GM12878 (cell line): ENCODE measurements at regions not wholly inside any gene's neighbourhood (a gene's known extent, or its start where the extent isn't known, plus 50 kb on each side); places are given as distances from the start of the nearest gene placed in this dataset.

ENCODE experiments used
- ATAC-seq: fragments of 200-7000 bp; cut with Tn5 transposase; 3 replicates; pipeline ENCODE4 v1.9.1; 2020; ENCODE audit warnings: mild to moderate bottlenecking, moderate library complexity
- BruUV-seq: library from RNA; stranded (reverse); fragments of 400-500 nt; replicated peaks from 2 replicates; lab custom pipeline; 2021; lab: Mats Ljungman, UMichigan
- CTCF ChIA-PET: fragments of 300-600 bp; sonication (Branson Sonifier 250); formaldehyde crosslinking; extraction: SDS; loops from one replicate; lab custom pipeline; 2021; ENCODE audit warnings: inconsistent platforms; lab: Yijun Ruan, JAX
- POLR2A ChIA-PET: fragments of 350-600 bp; formaldehyde crosslinking; extraction: SDS; loops from one replicate; lab custom pipeline; 2021; ENCODE audit warnings: inconsistent platforms; lab: Charles Lee
- RAD21 ChIA-PET: fragments of 300-600 bp; sonication (Branson Sonifier 250); formaldehyde crosslinking; loops from one replicate; lab custom pipeline; 2023; ENCODE audit warnings: antibody characterized with exemption; ENCODE audit not compliant: unreplicated experiment; lab: Charles Lee
- SMC1A ChIA-PET: fragments of 300-600 bp; sonication (Branson Sonifier 250); formaldehyde crosslinking; loops from one replicate; lab custom pipeline; 2023; ENCODE audit not compliant: unreplicated experiment, uncharacterized antibody; lab: Charles Lee
- DNase-seq: peaks from one replicate; pipeline ENCODE4 v3.0.0-alpha.2; 2011; ENCODE audit warnings: low read depth, low spot score
- FAIRE-seq: peaks from 3 replicates; lab custom pipeline; 2011; peaks lifted over from hg19 to GRCh38; lab: Jason Lieb, UNC
- H2AFZ ChIP-seq: 2 replicates; pipeline ENCODE4 v1.6.0; 2011; ENCODE audit warnings: low read depth, low read length, control low read depth; ENCODE audit not compliant: control insufficient read depth
- H3K27ac ChIP-seq: 2 replicates; pipeline ENCODE4 v1.5.1; 2011; ENCODE audit warnings: control low read depth; ENCODE audit not compliant: control insufficient read depth, insufficient read depth
- H3K27me3 ChIP-seq, 2 experiments: replicated peaks in 1 of 2; 2 replicates each; pipeline versions ENCODE4 v1.6.0 to v1.6.1; 2011; ENCODE audit warnings: low read length in 1 of 2; ENCODE audit not compliant: control insufficient read depth in 2 of 2, insufficient read depth in 2 of 2
- H3K36me3 ChIP-seq, 2 experiments: 2 replicates each; pipeline ENCODE4 v1.5.1; 2011; ENCODE audit warnings: low read length in 1 of 2; ENCODE audit not compliant: control insufficient read depth in 2 of 2, insufficient read depth in 2 of 2
- H3K4me1 ChIP-seq: 2 replicates; pipeline ENCODE4 v1.6.1; 2011; ENCODE audit warnings: mild to moderate bottlenecking, low read length, moderate library complexity, mixed read lengths; ENCODE audit not compliant: control insufficient read depth, insufficient read depth
- H3K4me2 ChIP-seq: 2 replicates; pipeline ENCODE4 v1.6.0; 2011; ENCODE audit warnings: control low read depth; ENCODE audit not compliant: control insufficient read depth, insufficient read depth
- H3K4me3 ChIP-seq: fragments of 200-600 bp; sonication (generic); 2 replicates; pipeline ENCODE4 v1.5.1; 2016
- H3K79me2 ChIP-seq: 2 replicates; pipeline ENCODE4 v1.6.0; 2011; ENCODE audit warnings: low read length; ENCODE audit not compliant: control insufficient read depth, insufficient read depth
- H3K9ac ChIP-seq: 2 replicates; pipeline ENCODE4 v1.8.0; 2011; ENCODE audit warnings: low read length, control low read depth, mixed read lengths; ENCODE audit not compliant: control insufficient read depth, insufficient read depth
- H3K9me3 ChIP-seq: replicated peaks from 3 replicates; pipeline ENCODE4 v1.5.1; 2011; ENCODE audit warnings: mild to moderate bottlenecking, low read length; ENCODE audit not compliant: control insufficient read depth, insufficient read depth
- H4K20me1 ChIP-seq: 2 replicates; pipeline ENCODE4 v1.6.0; 2011; ENCODE audit not compliant: control insufficient read depth, insufficient read depth
- RB1 ChIP-seq: fragments of 450-650 bp; formaldehyde crosslinking; IDR thresholded peaks from 2 replicates; pipeline ENCODE4 v1.6.1; 2017; ENCODE audit warnings: mild to moderate bottlenecking, borderline replicate concordance
- RUNX3 ChIP-seq: IDR thresholded peaks from 2 replicates; pipeline ENCODE4 v1.6.1; 2012; ENCODE audit warnings: low read length, inconsistent platforms
- TCF7 ChIP-seq: IDR thresholded peaks from 2 replicates; pipeline ENCODE4 v1.6.1; 2014; ENCODE audit warnings: antibody characterized with exemption, borderline replicate concordance
- ZNF384 ChIP-seq: IDR thresholded peaks from 2 replicates; pipeline ENCODE4 v1.6.1; 2012; ENCODE audit warnings: low read depth, mild to moderate bottlenecking, low read length, improper control_type of control experiment, borderline replicate concordance
- WGBS: methylation state at CpG from one replicate; pipeline ENCODE4 v1.1.6; 2016; ENCODE audit warnings: low lambda C conversion rate; ENCODE audit not compliant: insufficient replicate concordance, insufficient coverage; ENCODE audit errors: missing lambda C conversion rate; 5-methylcytosine and 5-hydroxymethylcytosine counted together
- in situ Hi-C: fragments of 300-500 bp; cut with MboI; formaldehyde crosslinking; loops from 9 replicates; pipeline ENCODE4 v1.14.3; 2018; ENCODE audit warnings: mixed read lengths
- intact Hi-C: fragments of 100-400 bp; cut with micrococcal nuclease; formaldehyde crosslinking; loops from one replicate; pipeline ENCODE4 v1.14.2; 2022; ENCODE audit not compliant: unreplicated experiment
- TF ChIP-seq, protein P1 (sequence below): fragments of 450-650 bp; IDR thresholded peaks from 2 replicates; pipeline ENCODE4 v1.6.1; 2014; ENCODE audit warnings: mild to moderate bottlenecking
- TF ChIP-seq, protein P2 (sequence below): fragments of 450-650 bp; conservative IDR thresholded peaks from 2 replicates; pipeline ENCODE4 v1.6.1; 2017; ENCODE audit warnings: mild to moderate bottlenecking, moderate library complexity

GRCh38 chr4:188697243-188697642 lies 558.0 kb downstream of the TRIML1 start:
- H3K27ac ChIP-seq = no peak overlapping the region
- TF ChIP-seq ZNF384 = no peak
- no peak for TF ChIP-seq TCF7
- TF ChIP-seq, protein P1, sequence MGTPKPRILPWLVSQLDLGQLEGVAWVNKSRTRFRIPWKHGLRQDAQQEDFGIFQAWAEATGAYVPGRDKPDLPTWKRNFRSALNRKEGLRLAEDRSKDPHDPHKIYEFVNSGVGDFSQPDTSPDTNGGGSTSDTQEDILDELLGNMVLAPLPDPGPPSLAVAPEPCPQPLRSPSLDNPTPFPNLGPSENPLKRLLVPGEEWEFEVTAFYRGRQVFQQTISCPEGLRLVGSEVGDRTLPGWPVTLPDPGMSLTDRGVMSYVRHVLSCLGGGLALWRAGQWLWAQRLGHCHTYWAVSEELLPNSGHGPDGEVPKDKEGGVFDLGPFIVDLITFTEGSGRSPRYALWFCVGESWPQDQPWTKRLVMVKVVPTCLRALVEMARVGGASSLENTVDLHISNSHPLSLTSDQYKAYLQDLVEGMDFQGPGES = no peak
- no peak for TF ChIP-seq RB1
- TF ChIP-seq RUNX3 = no peak
- TF ChIP-seq, protein P2, sequence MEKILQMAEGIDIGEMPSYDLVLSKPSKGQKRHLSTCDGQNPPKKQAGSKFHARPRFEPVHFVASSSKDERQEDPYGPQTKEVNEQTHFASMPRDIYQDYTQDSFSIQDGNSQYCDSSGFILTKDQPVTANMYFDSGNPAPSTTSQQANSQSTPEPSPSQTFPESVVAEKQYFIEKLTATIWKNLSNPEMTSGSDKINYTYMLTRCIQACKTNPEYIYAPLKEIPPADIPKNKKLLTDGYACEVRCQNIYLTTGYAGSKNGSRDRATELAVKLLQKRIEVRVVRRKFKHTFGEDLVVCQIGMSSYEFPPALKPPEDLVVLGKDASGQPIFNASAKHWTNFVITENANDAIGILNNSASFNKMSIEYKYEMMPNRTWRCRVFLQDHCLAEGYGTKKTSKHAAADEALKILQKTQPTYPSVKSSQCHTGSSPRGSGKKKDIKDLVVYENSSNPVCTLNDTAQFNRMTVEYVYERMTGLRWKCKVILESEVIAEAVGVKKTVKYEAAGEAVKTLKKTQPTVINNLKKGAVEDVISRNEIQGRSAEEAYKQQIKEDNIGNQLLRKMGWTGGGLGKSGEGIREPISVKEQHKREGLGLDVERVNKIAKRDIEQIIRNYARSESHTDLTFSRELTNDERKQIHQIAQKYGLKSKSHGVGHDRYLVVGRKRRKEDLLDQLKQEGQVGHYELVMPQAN = no peak
- no peak overlapping the region for H3K4me2 ChIP-seq
- no peaks in the 10 kb centered on the region for H3K4me1 ChIP-seq
- ChIA-PET RAD21 (no interaction called here), CTCF (no interaction called here), SMC1A (no interaction called here), POLR2A (no interaction called here)
- no peaks in the 10 kb centered on the region; the same call in 2 of the 3 replicates for H3K9me3 ChIP-seq
- H3K9ac ChIP-seq = no peak overlapping the region
- H4K20me1 ChIP-seq = no peaks in the 10 kb centered on the region
- no peak for DNase-seq
- no peak for FAIRE-seq
- H3K27me3 ChIP-seq = no peaks in the 10 kb centered on the region
- no TSS peak for BruUV-seq
- intact Hi-C loops = no loop called here
- WGBS = 0% methylated on average over 1 of the region's 1 CpG
- H3K79me2 ChIP-seq = no peaks in the 10 kb centered on the region
- H3K4me3 ChIP-seq = no peak overlapping the region
- in situ Hi-C loops = no loop called here
- ATAC-seq = no peak
- H2AFZ ChIP-seq = no peak overlapping the region
- H3K36me3 ChIP-seq = no peaks in the 10 kb centered on the region
